ENCODE measurements at regions not wholly inside any gene's neighbourhood (a gene's known extent, or its start where the extent isn't known, plus 50 kb on each side); places are given as distances from the start of the nearest gene placed in this dataset.
A peak's percentile ranks its signal among the peaks of the same experiment; 100 is the strongest.

GRCh38 chr11:15727520-15727914, 612.8 kb downstream of the INSC start:
- Histone ChIP-seq H3K9me3 (ENCODE audit: low read depth, low read length) (no peaks in the 10 kb centered on the region), H3K4me3 (no peak overlapping the region), H3K9ac (ENCODE audit: insufficient read length) (no peak overlapping the region), H3K36me3 (ENCODE audit: insufficient read depth, low read length) (no peaks in the 10 kb centered on the region), H3K27ac (no peak overlapping the region)
- no peak for DNase-seq (ENCODE audit: low read depth, low spot score)
- TF ChIP-seq EZH2 (IDR thresholded peaks at IDR 0.05) (no peak), FOXP2 (optimal IDR thresholded peaks at IDR 0.05; ENCODE audit: control extremely low read depth, extremely low read length, insufficient read depth) (no peak), POLR2AphosphoS5 (IDR thresholded peaks at IDR 0.05; ENCODE audit: borderline replicate concordance, low read depth, low read length) (no peak)

GRCh38 chr11:15728207-15728606, 613.5 kb downstream of the INSC start:
- no peaks in the 10 kb centered on the region for H3K36me3 ChIP-seq (ENCODE audit: insufficient read depth, low read length)
- no peak for DNase-seq (ENCODE audit: low read depth, low spot score)

GRCh38 chr11:15730263-15730994, 615.7 kb downstream of the INSC start:
- no peak overlapping the region for H3K27ac ChIP-seq
- no peak overlapping the region for H3K4me3 ChIP-seq
- no peaks in the 10 kb centered on the region for H3K9me3 ChIP-seq (ENCODE audit: low read depth, low read length)
- H3K9ac ChIP-seq (ENCODE audit: insufficient read length), result no peak overlapping the region
- no peaks in the 10 kb centered on the region for H3K36me3 ChIP-seq (ENCODE audit: insufficient read depth, low read length)
- TF ChIP-seq POLR2AphosphoS5 (IDR thresholded peaks at IDR 0.05; ENCODE audit: borderline replicate concordance, low read depth, low read length) (no peak), FOXP2 (optimal IDR thresholded peaks at IDR 0.05; ENCODE audit: control extremely low read depth, extremely low read length, insufficient read depth) (no peak), EZH2 (IDR thresholded peaks at IDR 0.05) (no peak)
- no peak for DNase-seq (ENCODE audit: low read depth, low spot score)

More at GRCh38 chr11:15728207-15728606, 613.5 kb downstream of the INSC start:
- Histone ChIP-seq H3K27ac (no peak overlapping the region), H3K9ac (ENCODE audit: insufficient read length) (no peak overlapping the region), H3K4me3 (no peak overlapping the region), H3K9me3 (ENCODE audit: low read depth, low read length) (no peaks in the 10 kb centered on the region)
- TF ChIP-seq FOXP2 (optimal IDR thresholded peaks at IDR 0.05; ENCODE audit: control extremely low read depth, extremely low read length, insufficient read depth) (no peak), POLR2AphosphoS5 (IDR thresholded peaks at IDR 0.05; ENCODE audit: borderline replicate concordance, low read depth, low read length) (no peak), EZH2 (IDR thresholded peaks at IDR 0.05) (no peak)

GRCh38 chr11:15730995-15731385, 616.3 kb downstream of the INSC start:
- Histone ChIP-seq H3K4me3 (no peak overlapping the region), H3K9ac (ENCODE audit: insufficient read length) (no peak overlapping the region), H3K36me3 (ENCODE audit: insufficient read depth, low read length) (no peaks in the 10 kb centered on the region), H3K27ac (no peak overlapping the region), H3K9me3 (ENCODE audit: low read depth, low read length) (no peaks in the 10 kb centered on the region)
- TF ChIP-seq FOXP2 (optimal IDR thresholded peaks at IDR 0.05; ENCODE audit: control extremely low read depth, extremely low read length, insufficient read depth) (no peak), POLR2AphosphoS5 (IDR thresholded peaks at IDR 0.05; ENCODE audit: borderline replicate concordance, low read depth, low read length) (no peak), EZH2 (IDR thresholded peaks at IDR 0.05) (no peak)
- DNase-seq (ENCODE audit: low read depth, low spot score), result no peak

- H3K36me3 ChIP-seq (ENCODE audit: insufficient read depth, low read length), result no peaks in the 10 kb centered on the region
- H3K9me3 ChIP-seq (ENCODE audit: low read depth, low read length), result no peaks in the 10 kb centered on the region
- no peak for DNase-seq (ENCODE audit: low read depth, low spot score)
- TF ChIP-seq EZH2 (IDR thresholded peaks at IDR 0.05) (no peak), FOXP2 (optimal IDR thresholded peaks at IDR 0.05; ENCODE audit: control extremely low read depth, extremely low read length, insufficient read depth) (no peak), POLR2AphosphoS5 (IDR thresholded peaks at IDR 0.05; ENCODE audit: borderline replicate concordance, low read depth, low read length) (no peak)
- 0 out of 2 replicates have a peak overlapping the region, but pooled peaks have one; percentile 6 for H3K4me3 ChIP-seq
- H3K27ac ChIP-seq, result no peak overlapping the region
- no peak overlapping the region for H3K9ac ChIP-seq (ENCODE audit: insufficient read length)
These were observed 620.6 kb downstream of the SOX6 start for GRCh38 chr11:15735706-15736105.

GRCh38 chr11:15737320-15737719, 619.0 kb downstream of the SOX6 start:
- Histone ChIP-seq H3K9ac (ENCODE audit: insufficient read length) (no peak overlapping the region), H3K27ac (no peak overlapping the region), H3K4me3 (no peak overlapping the region), H3K36me3 (ENCODE audit: insufficient read depth, low read length) (no peaks in the 10 kb centered on the region), H3K9me3 (ENCODE audit: low read depth, low read length) (no peaks in the 10 kb centered on the region)
- TF ChIP-seq EZH2 (IDR thresholded peaks at IDR 0.05) (no peak), FOXP2 (optimal IDR thresholded peaks at IDR 0.05; ENCODE audit: control extremely low read depth, extremely low read length, insufficient read depth) (no peak), POLR2AphosphoS5 (IDR thresholded peaks at IDR 0.05; ENCODE audit: borderline replicate concordance, low read depth, low read length) (no peak)
- no peak for DNase-seq (ENCODE audit: low read depth, low spot score)

GRCh38 chr11:15738931-15739330, 617.4 kb downstream of the SOX6 start:
- Histone ChIP-seq H3K9me3 (ENCODE audit: low read depth, low read length) (no peaks in the 10 kb centered on the region), H3K9ac (ENCODE audit: insufficient read length) (no peak overlapping the region)

GRCh38 chr11:15742626-15743519, 613.5 kb downstream of the SOX6 start:
- no peak overlapping the region for H3K9ac ChIP-seq (ENCODE audit: insufficient read length)
- H3K9me3 ChIP-seq (ENCODE audit: low read depth, low read length), result no peaks in the 10 kb centered on the region
- H3K4me3 ChIP-seq, result no peak overlapping the region
- DNase-seq (ENCODE audit: low read depth, low spot score), result no peak
- no peak for TF ChIP-seq POLR2AphosphoS5 (IDR thresholded peaks at IDR 0.05; ENCODE audit: borderline replicate concordance, low read depth, low read length)
- TF ChIP-seq FOXP2 (optimal IDR thresholded peaks at IDR 0.05; ENCODE audit: control extremely low read depth, extremely low read length, insufficient read depth), result no peak
- no peak for TF ChIP-seq EZH2 (IDR thresholded peaks at IDR 0.05)
- no peaks in the 10 kb centered on the region for H3K36me3 ChIP-seq (ENCODE audit: insufficient read depth, low read length)
- no peak overlapping the region for H3K27ac ChIP-seq

More at GRCh38 chr11:15738931-15739330, 617.4 kb downstream of the SOX6 start:
- H3K36me3 ChIP-seq (ENCODE audit: insufficient read depth, low read length), result no peaks in the 10 kb centered on the region
- H3K4me3 ChIP-seq, result no peak overlapping the region
- no peak for DNase-seq (ENCODE audit: low read depth, low spot score)
- TF ChIP-seq POLR2AphosphoS5 (IDR thresholded peaks at IDR 0.05; ENCODE audit: borderline replicate concordance, low read depth, low read length) (no peak), EZH2 (IDR thresholded peaks at IDR 0.05) (no peak), FOXP2 (optimal IDR thresholded peaks at IDR 0.05; ENCODE audit: control extremely low read depth, extremely low read length, insufficient read depth) (no peak)
- H3K27ac ChIP-seq, result no peak overlapping the region

All from SK-N-MC (cell line).